ENCODE measurements at regions not wholly inside any gene's neighbourhood (a gene's known extent, or its start where the extent isn't known, plus 50 kb on each side); places are given as distances from the start of the nearest gene placed in this dataset.

GRCh38 chr2:13791019-13791547 is 841.4 kb upstream of the LRATD1 start:
- Histone ChIP-seq H3K36me3 (ENCODE audit: control insufficient read depth, insufficient read depth, low read length) (no peaks in the 10 kb centered on the region), H3K9me3 (ENCODE audit: control insufficient read depth, insufficient read depth, low read depth, low read length) (no peaks in the 10 kb centered on the region), H3K9ac (ENCODE audit: insufficient read depth, low read length) (no peak overlapping the region), H3K79me2 (ENCODE audit: control insufficient read depth, insufficient read depth, low read length) (no peaks in the 10 kb centered on the region), H2AFZ (ENCODE audit: low read length) (no peak overlapping the region), H3K4me3 (replicated peaks in 1 of 4; ENCODE audit: control extremely low read depth in 1 of 4, insufficient read depth in 1 of 4, low read depth in 3 of 4, low read length in 4 of 4) (no peak overlapping the region), H3K27me3 (ENCODE audit: control insufficient read depth, insufficient read depth, low read length) (no peaks in the 10 kb centered on the region), H3K4me1 (ENCODE audit: control insufficient read depth, extremely low read depth, insufficient read depth, low read length) (no peaks in the 10 kb centered on the region), H4K20me1 (ENCODE audit: control insufficient read depth, extremely low read depth, insufficient read depth, low read length) (no peaks in the 10 kb centered on the region), H3K4me2 (ENCODE audit: extremely low read depth, insufficient read depth, low read length) (no peak overlapping the region), H3K27ac (ENCODE audit: insufficient read depth, low read length) (no peak overlapping the region)
- TF ChIP-seq EZH2 (IDR thresholded peaks at IDR 0.05; ENCODE audit: low read length, missing control alignments) (no peak), CTCF (conservative IDR thresholded peaks at IDR 0.05 in 1 of 2, IDR thresholded peaks at IDR 0.05 in 1 of 2; ENCODE audit: low read depth in 1 of 2, low read length in 2 of 2) (no peak)
- no peak for DNase-seq (ENCODE audit: low read depth in 2 of 2)

GRCh38 chr2:13806539-13806938 is 826.0 kb upstream of the LRATD1 start:
- DNase-seq (ENCODE audit: low read depth in 2 of 2), result no peak
- Histone ChIP-seq H3K9me3 (ENCODE audit: control insufficient read depth, insufficient read depth, low read depth, low read length) (no peaks in the 10 kb centered on the region), H3K4me3 (replicated peaks in 1 of 4; ENCODE audit: control extremely low read depth in 1 of 4, insufficient read depth in 1 of 4, low read depth in 3 of 4, low read length in 4 of 4) (no peak overlapping the region), H3K4me1 (ENCODE audit: control insufficient read depth, extremely low read depth, insufficient read depth, low read length) (no peaks in the 10 kb centered on the region), H3K27me3 (ENCODE audit: control insufficient read depth, insufficient read depth, low read length) (no peaks in the 10 kb centered on the region), H3K9ac (ENCODE audit: insufficient read depth, low read length) (no peak overlapping the region), H4K20me1 (ENCODE audit: control insufficient read depth, extremely low read depth, insufficient read depth, low read length) (no peaks in the 10 kb centered on the region), H3K79me2 (ENCODE audit: control insufficient read depth, insufficient read depth, low read length) (no peaks in the 10 kb centered on the region), H3K36me3 (ENCODE audit: control insufficient read depth, insufficient read depth, low read length) (no peaks in the 10 kb centered on the region), H3K4me2 (ENCODE audit: extremely low read depth, insufficient read depth, low read length) (no peak overlapping the region), H2AFZ (ENCODE audit: low read length) (no peak overlapping the region), H3K27ac (ENCODE audit: insufficient read depth, low read length) (no peak overlapping the region)
- TF ChIP-seq EZH2 (IDR thresholded peaks at IDR 0.05; ENCODE audit: low read length, missing control alignments) (no peak), CTCF (conservative IDR thresholded peaks at IDR 0.05 in 1 of 2, IDR thresholded peaks at IDR 0.05 in 1 of 2; ENCODE audit: low read depth in 1 of 2, low read length in 2 of 2) (no peak)

- no peak overlapping the region for H3K27ac ChIP-seq (ENCODE audit: insufficient read depth, low read length)
- H3K9ac ChIP-seq (ENCODE audit: insufficient read depth, low read length), result no peak overlapping the region
- TF ChIP-seq CTCF (conservative IDR thresholded peaks at IDR 0.05 in 1 of 2, IDR thresholded peaks at IDR 0.05 in 1 of 2; ENCODE audit: low read depth in 1 of 2, low read length in 2 of 2) (no peak), EZH2 (IDR thresholded peaks at IDR 0.05; ENCODE audit: low read length, missing control alignments) (no peak)
Measured at GRCh38 chr2:13813236-13813635, 819.3 kb upstream of the LRATD1 start.

More at GRCh38 chr2:13813236-13813635, 819.3 kb upstream of the LRATD1 start:
- H2AFZ ChIP-seq (ENCODE audit: low read length), result no peak overlapping the region
- no peak overlapping the region for H3K4me2 ChIP-seq (ENCODE audit: extremely low read depth, insufficient read depth, low read length)
- no peak overlapping the region for H3K4me3 ChIP-seq (replicated peaks in 1 of 4; ENCODE audit: control extremely low read depth in 1 of 4, insufficient read depth in 1 of 4, low read depth in 3 of 4, low read length in 4 of 4)
- H3K36me3 ChIP-seq (ENCODE audit: control insufficient read depth, insufficient read depth, low read length), result no peaks in the 10 kb centered on the region
- H3K27me3 ChIP-seq (ENCODE audit: control insufficient read depth, insufficient read depth, low read length), result no peaks in the 10 kb centered on the region
- DNase-seq (ENCODE audit: low read depth in 2 of 2), result no peak
- no peaks in the 10 kb centered on the region for H4K20me1 ChIP-seq (ENCODE audit: control insufficient read depth, extremely low read depth, insufficient read depth, low read length)
- H3K9me3 ChIP-seq (ENCODE audit: control insufficient read depth, insufficient read depth, low read depth, low read length), result no peaks in the 10 kb centered on the region
- no peaks in the 10 kb centered on the region for H3K79me2 ChIP-seq (ENCODE audit: control insufficient read depth, insufficient read depth, low read length)
- H3K4me1 ChIP-seq (ENCODE audit: control insufficient read depth, extremely low read depth, insufficient read depth, low read length), result no peaks in the 10 kb centered on the region
